HEK293 (cell line): ENCODE measurements at regions not wholly inside any gene's neighbourhood (a gene's known extent, or its start where the extent isn't known, plus 50 kb on each side); places are given as distances from the start of the nearest gene placed in this dataset.

ENCODE experiments used
- GLIS2 ChIP-seq: fragments of 450-650 bp; formaldehyde crosslinking; IDR thresholded peaks from 2 replicates; pipeline ENCODE4 v1.5.1; 2016; ENCODE audit warnings: missing biosample characterization, missing genetic modification characterization
- KLF1 ChIP-seq: fragments of 450-650 bp; formaldehyde crosslinking; IDR thresholded peaks from 2 replicates; pipeline ENCODE4 v1.5.1; 2016; ENCODE audit warnings: missing biosample characterization, missing genetic modification characterization
- SP3 ChIP-seq: fragments of 450-650 bp; formaldehyde crosslinking; IDR thresholded peaks from 2 replicates; pipeline ENCODE4 v1.5.1; 2016; ENCODE audit warnings: missing biosample characterization, missing genetic modification characterization
- ZFP3 ChIP-seq: fragments of 450-650 bp; formaldehyde crosslinking; IDR thresholded peaks from 2 replicates; pipeline ENCODE4 v1.5.1; 2016; ENCODE audit warnings: low read depth, missing biosample characterization, missing genetic modification characterization
- ZNF660 ChIP-seq: fragments of 450-650 bp; IDR thresholded peaks from 2 replicates; pipeline ENCODE4 v1.5.1; 2018; ENCODE audit warnings: missing biosample characterization, mild to moderate bottlenecking, missing genetic modification characterization
- ZNF707 ChIP-seq: fragments of 450-650 bp; formaldehyde crosslinking; IDR thresholded peaks from 2 replicates; pipeline ENCODE4 v1.5.1; 2016; ENCODE audit warnings: missing biosample characterization, missing genetic modification characterization
- TF ChIP-seq, protein P1 (sequence below): fragments of 450-650 bp; formaldehyde crosslinking; IDR thresholded peaks from 2 replicates; pipeline ENCODE4 v1.5.1; 2016; ENCODE audit warnings: missing biosample characterization, missing genetic modification characterization
- TF ChIP-seq, protein P2 (sequence below): fragments of 450-650 bp; formaldehyde crosslinking; IDR thresholded peaks from 2 replicates; pipeline ENCODE4 v1.5.1; 2016; ENCODE audit warnings: missing biosample characterization, missing genetic modification characterization, low read depth
- TF ChIP-seq, protein P3 (sequence below): fragments of 450-650 bp; formaldehyde crosslinking; IDR thresholded peaks from 2 replicates; pipeline ENCODE4 v1.5.1; 2016; ENCODE audit warnings: missing biosample characterization, missing genetic modification characterization, borderline replicate concordance
- TF ChIP-seq, protein P4 (sequence below): fragments of 450-650 bp; formaldehyde crosslinking; IDR thresholded peaks from 2 replicates; pipeline ENCODE4 v1.5.1; 2016; ENCODE audit warnings: missing biosample characterization, missing genetic modification characterization

DNA sequence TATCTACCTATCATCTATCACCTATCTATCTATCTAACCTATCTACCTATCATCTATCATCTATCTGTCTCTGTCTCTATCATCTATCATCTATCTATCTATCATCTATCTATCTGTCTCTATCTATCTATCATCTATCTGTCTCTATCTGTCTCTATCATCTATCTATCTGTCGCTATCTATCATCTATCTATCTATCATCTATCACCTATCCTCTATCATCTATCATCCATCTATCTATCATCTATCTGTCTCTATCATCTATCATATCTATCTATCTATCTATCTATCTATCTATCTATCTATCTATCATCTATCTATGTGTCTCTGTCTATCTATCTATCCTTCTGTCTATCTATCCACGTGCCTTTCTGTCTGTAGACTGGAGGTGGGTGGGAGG, 59.5 kb upstream of the FAM20C start:
- TF ChIP-seq GLIS2 (tag by site-specific recombination) (no peak), KLF1 (no peak), ZNF660 (tag by site-specific recombination) (no peak), SP3 (tag by site-specific recombination) (no peak), ZNF707 (no peak), ZFP3 (no peak)
- TF ChIP-seq, protein P1, sequence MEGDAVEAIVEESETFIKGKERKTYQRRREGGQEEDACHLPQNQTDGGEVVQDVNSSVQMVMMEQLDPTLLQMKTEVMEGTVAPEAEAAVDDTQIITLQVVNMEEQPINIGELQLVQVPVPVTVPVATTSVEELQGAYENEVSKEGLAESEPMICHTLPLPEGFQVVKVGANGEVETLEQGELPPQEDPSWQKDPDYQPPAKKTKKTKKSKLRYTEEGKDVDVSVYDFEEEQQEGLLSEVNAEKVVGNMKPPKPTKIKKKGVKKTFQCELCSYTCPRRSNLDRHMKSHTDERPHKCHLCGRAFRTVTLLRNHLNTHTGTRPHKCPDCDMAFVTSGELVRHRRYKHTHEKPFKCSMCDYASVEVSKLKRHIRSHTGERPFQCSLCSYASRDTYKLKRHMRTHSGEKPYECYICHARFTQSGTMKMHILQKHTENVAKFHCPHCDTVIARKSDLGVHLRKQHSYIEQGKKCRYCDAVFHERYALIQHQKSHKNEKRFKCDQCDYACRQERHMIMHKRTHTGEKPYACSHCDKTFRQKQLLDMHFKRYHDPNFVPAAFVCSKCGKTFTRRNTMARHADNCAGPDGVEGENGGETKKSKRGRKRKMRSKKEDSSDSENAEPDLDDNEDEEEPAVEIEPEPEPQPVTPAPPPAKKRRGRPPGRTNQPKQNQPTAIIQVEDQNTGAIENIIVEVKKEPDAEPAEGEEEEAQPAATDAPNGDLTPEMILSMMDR (tag by site-specific recombination) = no peak
- TF ChIP-seq, protein P2, sequence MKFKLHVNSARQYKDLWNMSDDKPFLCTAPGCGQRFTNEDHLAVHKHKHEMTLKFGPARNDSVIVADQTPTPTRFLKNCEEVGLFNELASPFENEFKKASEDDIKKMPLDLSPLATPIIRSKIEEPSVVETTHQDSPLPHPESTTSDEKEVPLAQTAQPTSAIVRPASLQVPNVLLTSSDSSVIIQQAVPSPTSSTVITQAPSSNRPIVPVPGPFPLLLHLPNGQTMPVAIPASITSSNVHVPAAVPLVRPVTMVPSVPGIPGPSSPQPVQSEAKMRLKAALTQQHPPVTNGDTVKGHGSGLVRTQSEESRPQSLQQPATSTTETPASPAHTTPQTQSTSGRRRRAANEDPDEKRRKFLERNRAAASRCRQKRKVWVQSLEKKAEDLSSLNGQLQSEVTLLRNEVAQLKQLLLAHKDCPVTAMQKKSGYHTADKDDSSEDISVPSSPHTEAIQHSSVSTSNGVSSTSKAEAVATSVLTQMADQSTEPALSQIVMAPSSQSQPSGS (tag by site-specific recombination) = no peak
- TF ChIP-seq, protein P3, sequence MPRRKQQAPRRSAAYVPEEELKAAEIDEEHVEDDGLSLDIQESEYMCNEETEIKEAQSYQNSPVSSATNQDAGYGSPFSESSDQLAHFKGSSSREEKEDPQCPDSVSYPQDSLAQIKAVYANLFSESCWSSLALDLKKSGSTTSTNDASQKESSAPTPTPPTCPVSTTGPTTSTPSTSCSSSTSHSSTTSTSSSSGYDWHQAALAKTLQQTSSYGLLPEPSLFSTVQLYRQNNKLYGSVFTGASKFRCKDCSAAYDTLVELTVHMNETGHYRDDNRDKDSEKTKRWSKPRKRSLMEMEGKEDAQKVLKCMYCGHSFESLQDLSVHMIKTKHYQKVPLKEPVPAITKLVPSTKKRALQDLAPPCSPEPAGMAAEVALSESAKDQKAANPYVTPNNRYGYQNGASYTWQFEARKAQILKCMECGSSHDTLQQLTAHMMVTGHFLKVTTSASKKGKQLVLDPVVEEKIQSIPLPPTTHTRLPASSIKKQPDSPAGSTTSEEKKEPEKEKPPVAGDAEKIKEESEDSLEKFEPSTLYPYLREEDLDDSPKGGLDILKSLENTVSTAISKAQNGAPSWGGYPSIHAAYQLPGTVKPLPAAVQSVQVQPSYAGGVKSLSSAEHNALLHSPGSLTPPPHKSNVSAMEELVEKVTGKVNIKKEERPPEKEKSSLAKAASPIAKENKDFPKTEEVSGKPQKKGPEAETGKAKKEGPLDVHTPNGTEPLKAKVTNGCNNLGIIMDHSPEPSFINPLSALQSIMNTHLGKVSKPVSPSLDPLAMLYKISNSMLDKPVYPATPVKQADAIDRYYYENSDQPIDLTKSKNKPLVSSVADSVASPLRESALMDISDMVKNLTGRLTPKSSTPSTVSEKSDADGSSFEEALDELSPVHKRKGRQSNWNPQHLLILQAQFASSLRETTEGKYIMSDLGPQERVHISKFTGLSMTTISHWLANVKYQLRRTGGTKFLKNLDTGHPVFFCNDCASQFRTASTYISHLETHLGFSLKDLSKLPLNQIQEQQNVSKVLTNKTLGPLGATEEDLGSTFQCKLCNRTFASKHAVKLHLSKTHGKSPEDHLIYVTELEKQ (tag by site-specific recombination) = no peak
- TF ChIP-seq, protein P4, sequence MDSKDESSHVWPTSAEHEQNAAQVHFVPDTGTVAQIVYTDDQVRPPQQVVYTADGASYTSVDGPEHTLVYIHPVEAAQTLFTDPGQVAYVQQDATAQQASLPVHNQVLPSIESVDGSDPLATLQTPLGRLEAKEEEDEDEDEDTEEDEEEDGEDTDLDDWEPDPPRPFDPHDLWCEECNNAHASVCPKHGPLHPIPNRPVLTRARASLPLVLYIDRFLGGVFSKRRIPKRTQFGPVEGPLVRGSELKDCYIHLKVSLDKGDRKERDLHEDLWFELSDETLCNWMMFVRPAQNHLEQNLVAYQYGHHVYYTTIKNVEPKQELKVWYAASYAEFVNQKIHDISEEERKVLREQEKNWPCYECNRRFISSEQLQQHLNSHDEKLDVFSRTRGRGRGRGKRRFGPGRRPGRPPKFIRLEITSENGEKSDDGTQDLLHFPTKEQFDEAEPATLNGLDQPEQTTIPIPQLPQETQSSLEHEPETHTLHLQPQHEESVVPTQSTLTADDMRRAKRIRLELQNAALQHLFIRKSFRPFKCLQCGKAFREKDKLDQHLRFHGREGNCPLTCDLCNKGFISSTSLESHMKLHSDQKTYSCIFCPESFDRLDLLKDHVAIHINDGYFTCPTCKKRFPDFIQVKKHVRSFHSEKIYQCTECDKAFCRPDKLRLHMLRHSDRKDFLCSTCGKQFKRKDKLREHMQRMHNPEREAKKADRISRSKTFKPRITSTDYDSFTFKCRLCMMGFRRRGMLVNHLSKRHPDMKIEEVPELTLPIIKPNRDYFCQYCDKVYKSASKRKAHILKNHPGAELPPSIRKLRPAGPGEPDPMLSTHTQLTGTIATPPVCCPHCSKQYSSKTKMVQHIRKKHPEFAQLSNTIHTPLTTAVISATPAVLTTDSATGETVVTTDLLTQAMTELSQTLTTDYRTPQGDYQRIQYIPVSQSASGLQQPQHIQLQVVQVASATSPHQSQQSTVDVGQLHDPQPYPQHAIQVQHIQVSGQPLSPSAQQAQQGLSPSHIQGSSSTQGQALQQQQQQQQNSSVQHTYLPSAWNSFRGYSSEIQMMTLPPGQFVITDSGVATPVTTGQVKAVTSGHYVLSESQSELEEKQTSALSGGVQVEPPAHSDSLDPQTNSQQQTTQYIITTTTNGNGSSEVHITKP (tag by site-specific recombination) = no peak
